ENCODE measurements at regions not wholly inside any gene's neighbourhood (a gene's known extent, or its start where the extent isn't known, plus 50 kb on each side); places are given as distances from the start of the nearest gene placed in this dataset.
"Not testable (repeated sequence)": the region's sequence is repeated elsewhere in the genome, so short reads cannot be mapped to it uniquely, and the experiment has no call there.

- WGBS, 2 donors = 78 to 84% methylated on average over 1 of the region's 1 CpG
- no peak overlapping the region for H3K4me3 ChIP-seq
- no peak for DNase-seq
These were observed 175.7 kb downstream of the ALDH8A1 start for GRCh38 chr6:134774201-134774638.

GRCh38 chr6:134772671-134773360 is 177.1 kb downstream of the ALDH8A1 start:
- Histone ChIP-seq H3K4me1 (peaks cover 11% of the 10 kb centered on the region), H3K27me3 (no peaks in the 10 kb centered on the region), H3K27ac (no peak overlapping the region), H3K9me3 (no peaks in the 10 kb centered on the region), H3K36me3 (ENCODE audit: low read depth, missing control alignments) (no peaks in the 10 kb centered on the region), H3K4me3 (no peak overlapping the region)
- 90 to 93% methylated on average over 6 of the region's 6 CpGs for WGBS, 2 donors
- intact Hi-C loops (cut with DNase I; ENCODE audit: low total_unique reads) = no loop called here
- no peak for DNase-seq
- TF ChIP-seq CTCF (IDR thresholded peaks at IDR 0.05) = no peak
- TF ChIP-seq POLR2A (IDR thresholded peaks at IDR 0.05) = no peak

More at GRCh38 chr6:134774201-134774638, 175.7 kb downstream of the ALDH8A1 start:
- no peak overlapping the region for H3K27ac ChIP-seq
- no peak for TF ChIP-seq POLR2A (IDR thresholded peaks at IDR 0.05)
- no peak for TF ChIP-seq CTCF (IDR thresholded peaks at IDR 0.05)
- no peaks in the 10 kb centered on the region for H3K36me3 ChIP-seq (ENCODE audit: low read depth, missing control alignments)
- peaks cover 11% of the 10 kb centered on the region for H3K4me1 ChIP-seq
- intact Hi-C loops (cut with DNase I; ENCODE audit: low total_unique reads) = no loop called here
- no peaks in the 10 kb centered on the region for H3K27me3 ChIP-seq
- H3K9me3 ChIP-seq = no peaks in the 10 kb centered on the region

- no peak overlapping the region for H3K27ac ChIP-seq
- 86 to 95% methylated on average over 2 of the region's 2 CpGs for WGBS, 2 donors
- intact Hi-C loops (cut with DNase I; ENCODE audit: low total_unique reads) = no loop called here
- H3K36me3 ChIP-seq (ENCODE audit: low read depth, missing control alignments) = no peaks in the 10 kb centered on the region
- peaks cover 2% of the 10 kb centered on the region for H3K4me1 ChIP-seq
- H3K27me3 ChIP-seq = no peaks in the 10 kb centered on the region
- no peak for TF ChIP-seq CTCF (IDR thresholded peaks at IDR 0.05)
- TF ChIP-seq POLR2A (IDR thresholded peaks at IDR 0.05) = no peak
- H3K9me3 ChIP-seq = no peaks in the 10 kb centered on the region
- no peak overlapping the region for H3K4me3 ChIP-seq
- DNase-seq = no peak
These were observed 181.0 kb downstream of the ALDH8A1 start for GRCh38 chr6:134768931-134769330.

- 51 to 76% methylated on average over 3 of the region's 3 CpGs for WGBS, 2 donors
- no peak for DNase-seq
- no peaks in the 10 kb centered on the region for H3K36me3 ChIP-seq (ENCODE audit: low read depth, missing control alignments)
- no peak overlapping the region for H3K27ac ChIP-seq
- no peaks in the 10 kb centered on the region for H3K4me1 ChIP-seq
- H3K4me3 ChIP-seq = no peak overlapping the region
- no peaks in the 10 kb centered on the region for H3K27me3 ChIP-seq
- intact Hi-C loops (cut with DNase I; ENCODE audit: low total_unique reads) = no loop called here
- no peaks in the 10 kb centered on the region for H3K9me3 ChIP-seq
- no peak for TF ChIP-seq CTCF (IDR thresholded peaks at IDR 0.05)
- TF ChIP-seq POLR2A (IDR thresholded peaks at IDR 0.05) = no peak
These were observed 183.4 kb downstream of the ALDH8A1 start for GRCh38 chr6:134766497-134766896.

GRCh38 chr6:134764741-134765140 is 185.2 kb downstream of the ALDH8A1 start:
- Histone ChIP-seq H3K36me3 (ENCODE audit: low read depth, missing control alignments) (no peaks in the 10 kb centered on the region), H3K4me1 (no peaks in the 10 kb centered on the region), H3K27me3 (no peaks in the 10 kb centered on the region), H3K27ac (no peak overlapping the region), H3K9me3 (no peaks in the 10 kb centered on the region), H3K4me3 (no peak overlapping the region)
- no peak for DNase-seq
- intact Hi-C loops (cut with DNase I; ENCODE audit: low total_unique reads) = no loop called here
- WGBS, 2 donors = 42 to 52% methylated on average over 3 of the region's 3 CpGs
- TF ChIP-seq CTCF (IDR thresholded peaks at IDR 0.05) (no peak), POLR2A (IDR thresholded peaks at IDR 0.05) (no peak)

- H3K9me3 ChIP-seq; intact Hi-C loops (cut with DNase I; ENCODE audit: low total_unique reads); H3K27ac ChIP-seq; H3K4me3 ChIP-seq; DNase-seq; H3K4me1 ChIP-seq; H3K36me3 ChIP-seq (ENCODE audit: low read depth, missing control alignments); H3K27me3 ChIP-seq: not testable (repeated sequence)
- WGBS, 2 donors = 95 to 97% methylated on average over 3 of the region's 3 CpGs
These were observed 186.3 kb downstream of the ALDH8A1 start for GRCh38 chr6:134763575-134763974.
